ENCODE measurements at regions not wholly inside any gene's neighbourhood (a gene's known extent, or its start where the extent isn't known, plus 50 kb on each side); places are given as distances from the start of the nearest gene placed in this dataset.

- CTCF ChIA-PET: no interaction called here
Observed at GRCh38 chrX:13266641-13267345, 53.1 kb downstream of the ATXN3L start.

GRCh38 chrX:13265549-13266132 is 54.2 kb downstream of the ATXN3L start:
- CTCF ChIA-PET: no interaction called here
- DNase-seq (no peak), ATAC-seq (no peak)
- Mint-ChIP-seq H3K4me1 (ENCODE audit: low read depth) (peaks cover 9% of the 10 kb centered on the region), H3K27ac (no peak overlapping the region), H3K9me3 (no peaks in the 10 kb centered on the region), H3K36me3 (ENCODE audit: low read depth) (no peaks in the 10 kb centered on the region), H3K4me3 (no peak overlapping the region), H3K27me3 (no peaks in the 10 kb centered on the region)
- POLR2A ChIA-PET: no interaction called here
- intact Hi-C loops (cut with micrococcal nuclease): no loop called here
- TF ChIP-seq CTCF (IDR thresholded peaks at IDR 0.05): no peak

More at GRCh38 chrX:13266641-13267345, 53.1 kb downstream of the ATXN3L start:
- Mint-ChIP-seq H3K27ac (no peak overlapping the region), H3K27me3 (no peaks in the 10 kb centered on the region), H3K9me3 (no peaks in the 10 kb centered on the region), H3K4me3 (no peak overlapping the region), H3K4me1 (ENCODE audit: low read depth) (peaks cover 9% of the 10 kb centered on the region), H3K36me3 (ENCODE audit: low read depth) (no peaks in the 10 kb centered on the region)
- intact Hi-C loops (cut with micrococcal nuclease): no loop called here
- POLR2A ChIA-PET: no interaction called here
- TF ChIP-seq CTCF (IDR thresholded peaks at IDR 0.05): no peak
- DNase-seq (no peak), ATAC-seq (no peak)

- Mint-ChIP-seq H3K27me3 (no peaks in the 10 kb centered on the region), H3K27ac (no peak overlapping the region), H3K4me3 (no peak overlapping the region), H3K4me1 (ENCODE audit: low read depth) (peaks cover 9% of the 10 kb centered on the region), H3K9me3 (no peaks in the 10 kb centered on the region), H3K36me3 (ENCODE audit: low read depth) (no peaks in the 10 kb centered on the region)
- DNase-seq (no peak), ATAC-seq (no peak)
- ChIA-PET CTCF (no interaction called here), POLR2A (interaction anchor here (0.7 kb wide), 1 partner anchor 12 kb away, joined by 3 read pairs; no protein-coding TSS in a partner anchor)
- no peak for TF ChIP-seq CTCF (IDR thresholded peaks at IDR 0.05)
- intact Hi-C loops (cut with micrococcal nuclease): no loop called here
Observed at GRCh38 chrX:13265111-13265510, 54.7 kb downstream of the ATXN3L start.

GRCh38 chrX:13263560-13264251 is 56.1 kb downstream of the ATXN3L start:
- peaks cover 9% of the 10 kb centered on the region for H3K4me1 Mint-ChIP-seq (ENCODE audit: low read depth)
- H3K9me3 Mint-ChIP-seq: no peaks in the 10 kb centered on the region
- H3K27me3 Mint-ChIP-seq: no peaks in the 10 kb centered on the region
- ATAC-seq (peak; percentile 53), DNase-seq (no peak)
- no peaks in the 10 kb centered on the region for H3K36me3 Mint-ChIP-seq (ENCODE audit: low read depth)
- ChIA-PET POLR2A (no interaction called here), CTCF (interaction anchor here (0.8 to 1.7 kb wide), 2 partner anchors 224 to 317 kb away, joined by 3 to 6 read pairs; no protein-coding TSS in a partner anchor)
- H3K27ac Mint-ChIP-seq: no peak overlapping the region
- no peak for TF ChIP-seq CTCF (IDR thresholded peaks at IDR 0.05)
- H3K4me3 Mint-ChIP-seq: no peak overlapping the region
- intact Hi-C loops (cut with micrococcal nuclease): no loop called here

- DNase-seq (no peak), ATAC-seq (no peak)
- Mint-ChIP-seq H3K27ac (no peak overlapping the region), H3K9me3 (no peaks in the 10 kb centered on the region), H3K4me1 (ENCODE audit: low read depth) (peaks cover 20% of the 10 kb centered on the region), H3K27me3 (no peaks in the 10 kb centered on the region), H3K4me3 (no peak overlapping the region), H3K36me3 (ENCODE audit: low read depth) (no peaks in the 10 kb centered on the region)
- intact Hi-C loops (cut with micrococcal nuclease): no loop called here
- ChIA-PET POLR2A (no interaction called here), CTCF (no interaction called here)
- no peak for TF ChIP-seq CTCF (IDR thresholded peaks at IDR 0.05)
Observed at GRCh38 chrX:13261348-13261747, 58.5 kb downstream of the ATXN3L start.
